ENCODE measurements at regions not wholly inside any gene's neighbourhood (a gene's known extent, or its start where the extent isn't known, plus 50 kb on each side); places are given as distances from the start of the nearest gene placed in this dataset.

DNA sequence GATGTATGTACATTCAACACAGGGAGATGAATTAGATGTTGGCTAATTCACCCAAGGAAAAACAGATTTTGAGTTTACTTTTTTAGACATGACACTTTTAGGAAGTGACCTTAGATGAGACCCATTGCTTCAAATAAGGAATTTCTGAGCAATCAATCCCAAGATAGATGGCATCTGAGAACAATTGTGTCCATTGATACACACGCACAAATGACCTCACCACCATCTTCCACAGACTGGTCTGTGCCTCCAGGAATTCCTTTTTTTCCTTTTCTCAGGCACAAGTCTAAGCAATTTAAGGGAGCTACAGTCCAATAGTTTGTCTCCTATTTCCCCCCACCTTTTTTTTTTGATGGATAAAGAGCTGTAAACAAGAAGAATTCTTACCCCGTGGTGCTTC, 265.3 kb downstream of the TBL1XR1 start:
- no peaks in the 10 kb centered on the region for H3K27me3 ChIP-seq (ENCODE audit: control insufficient read depth in 1 of 2, insufficient read depth in 2 of 2, low read length in 2 of 2)
- no peaks in the 10 kb centered on the region for H3K79me2 ChIP-seq (ENCODE audit: insufficient read depth, low read length)
- no peaks in the 10 kb centered on the region for H4K20me1 ChIP-seq (ENCODE audit: insufficient read depth, low read length)
- intact Hi-C loops (cut with micrococcal nuclease; ENCODE audit: unreplicated experiment) = no loop called here
- no peak for ATAC-seq
- no peak for TF ChIP-seq ZFX (CRISPR knock-in tag; IDR thresholded peaks at IDR 0.05; ENCODE audit: low read depth)
- TF ChIP-seq ZNF260 (CRISPR knock-in tag; IDR thresholded peaks at IDR 0.05; ENCODE audit: borderline replicate concordance, low read depth) = no peak
- TF ChIP-seq, protein P1, sequence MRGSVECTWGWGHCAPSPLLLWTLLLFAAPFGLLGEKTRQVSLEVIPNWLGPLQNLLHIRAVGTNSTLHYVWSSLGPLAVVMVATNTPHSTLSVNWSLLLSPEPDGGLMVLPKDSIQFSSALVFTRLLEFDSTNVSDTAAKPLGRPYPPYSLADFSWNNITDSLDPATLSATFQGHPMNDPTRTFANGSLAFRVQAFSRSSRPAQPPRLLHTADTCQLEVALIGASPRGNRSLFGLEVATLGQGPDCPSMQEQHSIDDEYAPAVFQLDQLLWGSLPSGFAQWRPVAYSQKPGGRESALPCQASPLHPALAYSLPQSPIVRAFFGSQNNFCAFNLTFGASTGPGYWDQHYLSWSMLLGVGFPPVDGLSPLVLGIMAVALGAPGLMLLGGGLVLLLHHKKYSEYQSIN (CRISPR knock-in tag; IDR thresholded peaks at IDR 0.05; ENCODE audit: borderline replicate concordance) = no peak
- TF ChIP-seq, protein P2, sequence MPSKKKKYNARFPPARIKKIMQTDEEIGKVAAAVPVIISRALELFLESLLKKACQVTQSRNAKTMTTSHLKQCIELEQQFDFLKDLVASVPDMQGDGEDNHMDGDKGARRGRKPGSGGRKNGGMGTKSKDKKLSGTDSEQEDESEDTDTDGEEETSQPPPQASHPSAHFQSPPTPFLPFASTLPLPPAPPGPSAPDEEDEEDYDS (CRISPR knock-in tag; IDR thresholded peaks at IDR 0.05) = no peak
- TF ChIP-seq, protein P3, sequence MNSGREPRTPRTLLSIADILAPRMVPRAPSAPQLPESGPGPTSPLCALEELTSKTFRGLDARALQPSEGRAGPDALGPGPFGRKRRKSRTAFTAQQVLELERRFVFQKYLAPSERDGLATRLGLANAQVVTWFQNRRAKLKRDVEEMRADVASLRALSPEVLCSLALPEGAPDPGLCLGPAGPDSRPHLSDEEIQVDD (CRISPR knock-in tag; IDR thresholded peaks at IDR 0.05; ENCODE audit: borderline replicate concordance) = no peak
- TF ChIP-seq FOXP1 (IDR thresholded peaks at IDR 0.05) = no peak
- no peak for TF ChIP-seq FOXP1 (CRISPR knock-in tag; IDR thresholded peaks at IDR 0.05)
- no peak for TF ChIP-seq RFX1 (IDR thresholded peaks at IDR 0.05)
- no peak for TF ChIP-seq ZKSCAN1 (IDR thresholded peaks at IDR 0.05; ENCODE audit: low read length)
- TF ChIP-seq TBL1XR1 (IDR thresholded peaks at IDR 0.05; ENCODE audit: borderline replicate concordance, low read length, partially characterized antibody) = no peak
- TF ChIP-seq KDM5A (IDR thresholded peaks at IDR 0.05; ENCODE audit: borderline replicate concordance, low read length) = no peak
- TF ChIP-seq ZNF263 (CRISPR knock-in tag; IDR thresholded peaks at IDR 0.05) = no peak
- TF ChIP-seq HIVEP1 (CRISPR knock-in tag; IDR thresholded peaks at IDR 0.05) = no peak
- TF ChIP-seq ZNF879 (CRISPR knock-in tag; IDR thresholded peaks at IDR 0.05) = no peak
- TF ChIP-seq, protein P4, sequence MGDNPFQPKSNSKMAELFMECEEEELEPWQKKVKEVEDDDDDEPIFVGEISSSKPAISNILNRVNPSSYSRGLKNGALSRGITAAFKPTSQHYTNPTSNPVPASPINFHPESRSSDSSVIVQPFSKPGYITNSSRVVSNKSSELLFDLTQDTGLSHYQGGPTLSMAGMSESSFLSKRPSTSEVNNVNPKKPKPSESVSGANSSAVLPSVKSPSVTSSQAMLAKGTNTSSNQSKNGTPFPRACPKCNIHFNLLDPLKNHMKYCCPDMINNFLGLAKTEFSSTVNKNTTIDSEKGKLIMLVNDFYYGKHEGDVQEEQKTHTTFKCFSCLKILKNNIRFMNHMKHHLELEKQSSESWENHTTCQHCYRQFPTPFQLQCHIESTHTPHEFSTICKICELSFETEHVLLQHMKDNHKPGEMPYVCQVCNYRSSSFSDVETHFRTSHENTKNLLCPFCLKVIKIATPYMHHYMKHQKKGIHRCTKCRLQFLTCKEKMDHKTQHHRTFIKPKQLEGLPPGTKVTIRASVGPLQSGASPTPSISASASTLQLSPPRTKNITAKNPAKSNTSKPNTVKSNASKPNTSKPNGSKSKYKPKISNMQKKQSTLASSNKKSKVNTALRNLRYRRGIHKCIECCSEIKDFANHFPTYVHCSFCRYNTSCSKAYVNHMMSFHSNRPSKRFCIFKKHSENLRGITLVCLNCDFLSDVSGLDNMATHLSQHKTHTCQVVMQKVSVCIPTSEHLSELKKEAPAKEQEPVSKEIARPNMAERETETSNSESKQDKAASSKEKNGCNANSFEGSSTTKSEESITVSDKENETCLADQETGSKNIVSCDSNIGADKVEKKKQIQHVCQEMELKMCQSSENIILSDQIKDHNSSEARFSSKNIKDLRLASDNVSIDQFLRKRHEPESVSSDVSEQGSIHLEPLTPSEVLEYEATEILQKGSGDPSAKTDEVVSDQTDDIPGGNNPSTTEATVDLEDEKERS (CRISPR knock-in tag; IDR thresholded peaks at IDR 0.05) = no peak
- no peak for TF ChIP-seq CHD2 (IDR thresholded peaks at IDR 0.05; ENCODE audit: low read depth, low read length)
- TF ChIP-seq RFX5 (IDR thresholded peaks at IDR 0.05; ENCODE audit: low read depth, low read length) = no peak
- TF ChIP-seq MAZ (IDR thresholded peaks at IDR 0.05; ENCODE audit: borderline replicate concordance, low read depth, low read length) = no peak
- TF ChIP-seq MAZ (CRISPR knock-in tag; IDR thresholded peaks at IDR 0.05; ENCODE audit: low read depth) = no peak
- no TSS peak for BruUV-seq (replicated peaks)
- CTCF ChIA-PET (ENCODE audit: low intra/inter-chr PET ratio, low total read pairs) = no interaction called here
- DNase-seq (ENCODE audit: low spot score) = no peak
- 0% methylated on average over 2 of the region's 2 CpGs for WGBS (ENCODE audit: low lambda C conversion rate)
- H3K4me3 ChIP-seq (replicated peaks in 1 of 3; ENCODE audit: insufficient read depth in 1 of 3, low read depth in 2 of 3, low read length in 3 of 3) = no peak overlapping the region
- no peak for FAIRE-seq
- H3K4me2 ChIP-seq (ENCODE audit: low read depth, low read length) = no peak overlapping the region
- peaks cover 9% of the 10 kb centered on the region; the same call in 1 of the 2 replicates for H3K4me1 ChIP-seq (ENCODE audit: insufficient read depth, low read length)
- H2AFZ ChIP-seq (ENCODE audit: low read length) = no peak overlapping the region
- H3K9me3 ChIP-seq (ENCODE audit: low read length) = no peaks in the 10 kb centered on the region
- in situ Hi-C loops (cut with HindIII; ENCODE audit: extremely low pct_ligation_motif_present, low pct_unique_long_range_greater_than_20kb) = no loop called here
- no peak overlapping the region for H3K9ac ChIP-seq (ENCODE audit: insufficient read depth, low read depth, low read length)
- no peaks in the 10 kb centered on the region for H3K36me3 ChIP-seq (replicated peaks in 1 of 2; ENCODE audit: control insufficient read depth in 1 of 2, insufficient read depth in 2 of 2, low read length in 2 of 2)
- POLR2A ChIA-PET = no interaction called here
- H3K27ac ChIP-seq (ENCODE audit: extremely low read length, insufficient read depth, low read length) = no peak overlapping the region
